ENCODE measurements at regions not wholly inside any gene's neighbourhood (a gene's known extent, or its start where the extent isn't known, plus 50 kb on each side); places are given as distances from the start of the nearest gene placed in this dataset.

- Histone ChIP-seq H3K4me3 (ENCODE audit: low read depth in 1 of 3, low read length in 3 of 3) (no peak overlapping the region), H3K4me1 (ENCODE audit: control insufficient read depth in 4 of 4, insufficient read depth in 4 of 4, low read length in 3 of 4) (no peaks in the 10 kb centered on the region), H3K27me3 (ENCODE audit: control insufficient read depth in 4 of 4, insufficient read depth in 4 of 4, low read length in 3 of 4) (no peaks in the 10 kb centered on the region), H3K36me3 (ENCODE audit: control insufficient read depth in 4 of 4, insufficient read depth in 3 of 4, low read depth in 1 of 4, low read length in 3 of 4) (no peaks in the 10 kb centered on the region), H3K9ac (ENCODE audit: low read depth in 1 of 2, low read length in 2 of 2) (no peak overlapping the region), H3K9me3 (ENCODE audit: control insufficient read depth in 4 of 4, low read length in 3 of 4) (no peaks in the 10 kb centered on the region), H3K27ac (ENCODE audit: low read depth in 1 of 2, low read length in 2 of 2) (no peak overlapping the region)
- TF ChIP-seq NR2F2 (IDR thresholded peaks at IDR 0.05) (no peak), JUND (IDR thresholded peaks at IDR 0.05) (no peak), RXRA (IDR thresholded peaks at IDR 0.05) (no peak), YY1 (IDR thresholded peaks at IDR 0.05) (no peak), TAF1 (conservative IDR thresholded peaks at IDR 0.05) (no peak), ATF3 (IDR thresholded peaks at IDR 0.05) (no peak), CTCF (IDR thresholded peaks at IDR 0.05; ENCODE audit: low read depth, low read length, missing input control) (no peak), SP1 (IDR thresholded peaks at IDR 0.05) (no peak), FOXA1 (IDR thresholded peaks at IDR 0.05) (no peak), FOXA2 (IDR thresholded peaks at IDR 0.05) (no peak), EGR1 (IDR thresholded peaks at IDR 0.05; ENCODE audit: low read depth in 2 of 2) (no peak)
- no peak for DNase-seq (ENCODE audit: low spot score)
- 59% methylated on average over 1 of the region's 1 CpG for WGBS
These were observed 410.8 kb upstream of the REG3G start for GRCh38 chr2:78614726-78615125.

DNA sequence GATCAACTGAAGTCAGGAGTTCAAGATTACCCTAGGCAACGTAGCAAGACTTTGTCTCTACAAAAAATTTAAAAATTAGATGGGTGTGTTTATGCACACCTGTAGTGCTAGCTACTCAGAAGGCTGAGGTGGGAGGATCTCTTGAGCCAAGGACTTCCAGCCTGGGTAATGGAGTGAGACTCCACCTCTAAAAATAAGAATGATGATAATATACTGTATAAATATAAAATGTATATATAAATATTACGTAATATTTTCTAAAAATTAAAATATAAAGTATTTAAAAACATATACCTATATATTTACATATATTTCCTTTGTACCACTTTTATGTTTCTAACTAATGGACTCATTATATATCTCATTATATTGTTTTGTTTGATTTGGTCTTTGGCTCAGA lies 409.5 kb upstream of the REG3G start:
- Histone ChIP-seq H3K36me3 (ENCODE audit: control insufficient read depth in 4 of 4, insufficient read depth in 3 of 4, low read depth in 1 of 4, low read length in 3 of 4) (no peaks in the 10 kb centered on the region), H3K27ac (ENCODE audit: low read depth in 1 of 2, low read length in 2 of 2) (no peak overlapping the region), H3K4me1 (ENCODE audit: control insufficient read depth in 4 of 4, insufficient read depth in 4 of 4, low read length in 3 of 4) (no peaks in the 10 kb centered on the region), H3K9me3 (ENCODE audit: control insufficient read depth in 4 of 4, low read length in 3 of 4) (no peaks in the 10 kb centered on the region), H3K27me3 (ENCODE audit: control insufficient read depth in 4 of 4, insufficient read depth in 4 of 4, low read length in 3 of 4) (no peaks in the 10 kb centered on the region), H3K4me3 (ENCODE audit: low read depth in 1 of 3, low read length in 3 of 3) (no peak overlapping the region), H3K9ac (ENCODE audit: low read depth in 1 of 2, low read length in 2 of 2) (no peak overlapping the region)
- WGBS, result 69% methylated on average over 2 of the region's 2 CpGs
- TF ChIP-seq GABPA (IDR thresholded peaks at IDR 0.05 in 1 of 2, conservative IDR thresholded peaks at IDR 0.05 in 1 of 2) (no peak), FOXA2 (IDR thresholded peaks at IDR 0.05) (no peak), NR2F2 (IDR thresholded peaks at IDR 0.05) (no peak), CTCF (IDR thresholded peaks at IDR 0.05; ENCODE audit: low read depth, low read length, missing input control) (no peak), RAD21 (IDR thresholded peaks at IDR 0.05) (no peak), EGR1 (IDR thresholded peaks at IDR 0.05; ENCODE audit: low read depth in 2 of 2) (no peak), FOXA1 (IDR thresholded peaks at IDR 0.05) (no peak), SP1 (IDR thresholded peaks at IDR 0.05) (no peak), YY1 (IDR thresholded peaks at IDR 0.05) (no peak), ATF3 (IDR thresholded peaks at IDR 0.05) (no peak)
- TF ChIP-seq, protein P1, sequence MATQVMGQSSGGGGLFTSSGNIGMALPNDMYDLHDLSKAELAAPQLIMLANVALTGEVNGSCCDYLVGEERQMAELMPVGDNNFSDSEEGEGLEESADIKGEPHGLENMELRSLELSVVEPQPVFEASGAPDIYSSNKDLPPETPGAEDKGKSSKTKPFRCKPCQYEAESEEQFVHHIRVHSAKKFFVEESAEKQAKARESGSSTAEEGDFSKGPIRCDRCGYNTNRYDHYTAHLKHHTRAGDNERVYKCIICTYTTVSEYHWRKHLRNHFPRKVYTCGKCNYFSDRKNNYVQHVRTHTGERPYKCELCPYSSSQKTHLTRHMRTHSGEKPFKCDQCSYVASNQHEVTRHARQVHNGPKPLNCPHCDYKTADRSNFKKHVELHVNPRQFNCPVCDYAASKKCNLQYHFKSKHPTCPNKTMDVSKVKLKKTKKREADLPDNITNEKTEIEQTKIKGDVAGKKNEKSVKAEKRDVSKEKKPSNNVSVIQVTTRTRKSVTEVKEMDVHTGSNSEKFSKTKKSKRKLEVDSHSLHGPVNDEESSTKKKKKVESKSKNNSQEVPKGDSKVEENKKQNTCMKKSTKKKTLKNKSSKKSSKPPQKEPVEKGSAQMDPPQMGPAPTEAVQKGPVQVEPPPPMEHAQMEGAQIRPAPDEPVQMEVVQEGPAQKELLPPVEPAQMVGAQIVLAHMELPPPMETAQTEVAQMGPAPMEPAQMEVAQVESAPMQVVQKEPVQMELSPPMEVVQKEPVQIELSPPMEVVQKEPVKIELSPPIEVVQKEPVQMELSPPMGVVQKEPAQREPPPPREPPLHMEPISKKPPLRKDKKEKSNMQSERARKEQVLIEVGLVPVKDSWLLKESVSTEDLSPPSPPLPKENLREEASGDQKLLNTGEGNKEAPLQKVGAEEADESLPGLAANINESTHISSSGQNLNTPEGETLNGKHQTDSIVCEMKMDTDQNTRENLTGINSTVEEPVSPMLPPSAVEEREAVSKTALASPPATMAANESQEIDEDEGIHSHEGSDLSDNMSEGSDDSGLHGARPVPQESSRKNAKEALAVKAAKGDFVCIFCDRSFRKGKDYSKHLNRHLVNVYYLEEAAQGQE (IDR thresholded peaks at IDR 0.05), result no peak
- TF ChIP-seq, protein P2, sequence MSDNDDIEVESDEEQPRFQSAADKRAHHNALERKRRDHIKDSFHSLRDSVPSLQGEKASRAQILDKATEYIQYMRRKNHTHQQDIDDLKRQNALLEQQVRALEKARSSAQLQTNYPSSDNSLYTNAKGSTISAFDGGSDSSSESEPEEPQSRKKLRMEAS (IDR thresholded peaks at IDR 0.05), result no peak
- no peak for DNase-seq (ENCODE audit: low spot score)
